Right forelimb (tissue), 1 donor: ENCODE measurements at regions not wholly inside any gene's neighbourhood (a gene's known extent, or its start where the extent isn't known, plus 50 kb on each side); places are given as distances from the start of the nearest gene placed in this dataset.
A peak's percentile ranks its signal among the peaks of the same experiment; 100 is the strongest.
"Not testable (repeated sequence)": the region's sequence is repeated elsewhere in the genome, so short reads cannot be mapped to it uniquely, and the experiment has no call there.

Source experiments
- DNase-seq: peaks from one replicate; pipeline ENCODE4 v3.0.0-alpha.2; 2018

DNA sequence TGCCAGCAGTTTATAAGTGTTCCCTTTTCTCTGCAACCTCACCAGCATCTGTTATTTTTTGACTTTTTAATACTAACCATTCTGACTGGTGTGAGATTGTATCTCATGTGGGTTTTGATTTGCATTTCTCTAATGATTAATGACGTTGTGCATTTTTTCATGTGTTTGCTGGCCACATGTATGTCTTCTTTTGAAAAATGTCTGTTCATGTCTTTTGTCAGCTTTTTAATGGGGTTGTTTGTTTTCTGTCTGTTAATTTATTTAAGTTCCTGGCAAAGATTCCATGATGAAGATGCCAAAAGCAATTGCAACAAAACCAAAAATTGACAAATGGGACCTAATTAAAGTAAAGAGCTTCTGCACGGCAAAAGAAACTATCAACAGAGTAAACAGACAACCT lies 137.2 kb upstream of the JCAD start:
- DNase-seq: not testable (repeated sequence)

DNA sequence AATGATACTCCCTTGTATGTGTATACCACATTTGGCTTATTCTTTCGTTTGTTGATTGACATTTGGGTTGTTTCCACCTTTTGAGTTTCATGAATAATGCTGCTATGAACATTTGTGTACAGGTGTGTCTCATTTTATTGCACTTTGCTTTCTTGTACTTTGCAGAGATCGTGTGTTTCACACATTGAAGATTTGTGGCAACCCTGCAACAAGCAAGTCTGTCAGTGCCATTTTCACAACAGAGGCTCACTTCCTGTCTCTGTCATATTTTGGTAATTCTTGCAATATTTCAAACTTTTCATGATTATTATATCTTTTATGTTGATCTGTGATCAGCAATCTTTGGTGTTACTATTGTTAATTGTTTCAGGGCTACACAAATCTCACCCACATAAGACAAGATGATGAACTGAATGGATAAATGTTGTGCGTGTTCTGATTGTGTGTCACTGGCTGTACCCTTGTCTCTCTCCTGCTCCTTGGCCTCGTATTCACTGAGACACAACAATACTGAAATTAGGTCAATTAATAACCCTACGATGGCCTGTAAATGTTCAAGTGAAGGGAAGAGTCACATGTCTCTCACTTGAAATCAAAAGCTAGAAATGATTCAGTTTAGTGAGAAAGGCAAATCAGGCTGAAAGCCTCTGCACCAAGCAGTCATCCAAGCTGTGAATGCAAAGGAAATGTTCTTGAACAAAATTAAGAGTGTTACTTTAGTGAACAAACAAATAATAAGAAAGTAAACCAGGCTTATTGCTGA lies 133.6 kb upstream of the JCAD start:
- DNase-seq: no peak

DNA sequence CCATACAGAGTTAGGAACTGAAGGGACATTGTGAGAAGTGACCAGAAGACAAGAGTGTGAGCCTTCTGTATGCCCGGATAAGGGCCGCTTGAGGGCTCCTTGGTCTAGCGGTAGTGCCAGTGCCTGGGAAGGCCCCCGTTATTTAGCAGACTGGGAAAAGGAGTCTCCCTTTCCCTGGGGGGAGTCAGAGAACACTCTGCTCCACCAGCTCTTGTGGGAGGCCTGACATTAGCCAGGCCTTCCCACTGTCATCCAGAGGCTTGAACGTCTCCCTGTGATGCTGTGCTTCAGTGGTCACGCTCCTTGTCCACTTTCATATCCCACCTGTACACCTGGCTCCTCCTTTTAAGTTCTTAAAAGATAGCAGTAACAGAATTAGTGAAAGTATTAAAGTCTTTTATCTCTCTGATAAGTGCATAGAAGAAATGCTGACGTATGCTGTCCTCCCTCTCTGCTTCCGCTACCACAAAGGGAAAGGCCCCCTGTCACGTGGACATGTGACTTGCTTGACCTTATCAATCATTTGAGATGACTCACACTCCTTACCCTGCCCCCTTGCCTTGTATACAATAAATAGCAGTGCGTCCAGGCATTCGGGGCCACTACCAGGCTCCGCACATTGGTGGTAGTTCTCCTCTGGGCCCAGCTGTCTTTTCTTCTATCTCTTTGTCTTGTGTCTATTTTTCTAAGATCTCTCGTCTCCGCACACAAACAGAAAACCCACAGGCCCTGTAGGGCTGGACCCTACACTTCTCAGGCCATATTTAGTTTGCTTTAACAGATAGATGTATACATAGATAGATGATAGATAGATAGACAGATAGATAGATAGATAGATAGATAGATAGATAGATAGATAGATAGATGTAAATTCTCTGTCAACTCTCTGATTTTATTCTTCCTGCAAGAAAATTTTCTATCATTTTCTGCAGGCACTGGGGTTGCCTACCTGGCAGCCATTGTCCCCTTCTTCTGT lies 131.5 kb upstream of the JCAD start:
- DNase-seq: no peak

- no peak for DNase-seq
Measured at GRCh38 chr10:30189238-30189580, 129.8 kb upstream of the JCAD start.

DNA sequence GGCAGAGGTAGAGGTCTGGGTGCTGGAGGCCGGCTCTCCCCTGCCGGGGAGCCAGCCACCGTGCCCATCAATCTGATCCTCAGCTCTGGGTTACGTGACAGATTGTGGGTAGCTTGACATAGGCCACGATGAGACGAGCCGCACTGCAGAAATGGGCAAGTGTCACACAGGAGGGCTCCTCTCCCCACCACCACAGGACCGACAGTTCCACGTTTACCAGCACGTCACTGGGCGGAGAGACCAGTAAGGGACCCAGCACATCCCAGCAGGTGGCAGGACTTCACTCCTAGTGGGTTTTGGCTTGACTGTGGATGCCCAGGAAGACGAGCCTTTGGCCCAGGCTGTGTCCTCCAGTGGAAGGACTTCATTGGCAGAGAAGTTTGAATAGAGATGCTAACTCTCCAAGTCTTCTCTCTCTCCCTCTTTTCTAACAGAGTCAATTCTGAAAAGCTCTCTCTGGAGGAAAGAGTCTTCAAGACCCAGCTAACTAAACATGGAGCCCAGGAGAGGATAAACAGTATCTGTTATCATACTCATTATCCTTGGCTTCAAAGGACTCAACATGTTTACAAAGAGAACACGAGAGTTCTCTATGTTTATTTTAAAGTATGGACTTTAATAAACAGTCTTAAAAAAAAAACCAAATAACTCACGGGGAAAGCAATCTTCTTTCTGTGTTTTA lies 129.3 kb upstream of the JCAD start:
- DNase-seq: no peak

DNA sequence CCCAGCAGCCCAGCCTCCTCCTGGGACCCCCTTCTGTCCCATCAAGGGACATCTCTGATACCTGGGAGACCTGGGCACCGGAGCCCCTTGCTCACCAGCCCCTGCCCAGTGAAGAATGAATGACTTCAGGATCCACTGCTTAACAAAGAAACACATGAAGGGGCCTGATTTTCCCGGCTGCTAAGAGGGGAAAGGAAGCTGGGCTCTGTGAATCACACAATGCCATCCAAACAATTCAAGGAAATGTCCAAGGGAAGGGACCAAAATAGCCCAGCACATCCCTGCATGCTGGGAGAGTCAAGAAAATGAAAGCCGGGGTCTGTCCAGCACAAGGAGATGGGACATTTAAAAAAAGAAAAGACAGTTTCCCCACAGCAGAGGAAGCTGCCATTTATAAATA lies 128.7 kb upstream of the JCAD start:
- DNase-seq: no peak

DNA sequence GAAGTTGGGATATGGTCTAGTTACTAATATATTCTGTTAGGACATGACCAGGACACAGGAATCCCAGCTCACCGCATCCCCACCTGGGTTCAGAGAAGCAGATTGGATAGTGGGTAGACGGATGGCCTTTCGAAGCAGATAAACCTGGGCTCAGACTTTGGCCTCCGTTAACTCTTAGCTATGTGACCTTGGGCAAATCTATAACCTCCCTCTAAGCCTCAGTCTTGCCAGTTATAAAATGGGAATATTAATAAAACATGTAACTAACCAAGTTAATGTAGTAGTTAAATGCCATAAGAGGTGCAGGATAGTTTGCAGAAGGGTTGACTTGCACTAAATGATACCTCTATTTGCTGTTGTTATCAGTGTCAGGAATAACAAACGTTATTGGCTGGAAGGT lies 127.6 kb upstream of the JCAD start:
- no peak for DNase-seq

DNA sequence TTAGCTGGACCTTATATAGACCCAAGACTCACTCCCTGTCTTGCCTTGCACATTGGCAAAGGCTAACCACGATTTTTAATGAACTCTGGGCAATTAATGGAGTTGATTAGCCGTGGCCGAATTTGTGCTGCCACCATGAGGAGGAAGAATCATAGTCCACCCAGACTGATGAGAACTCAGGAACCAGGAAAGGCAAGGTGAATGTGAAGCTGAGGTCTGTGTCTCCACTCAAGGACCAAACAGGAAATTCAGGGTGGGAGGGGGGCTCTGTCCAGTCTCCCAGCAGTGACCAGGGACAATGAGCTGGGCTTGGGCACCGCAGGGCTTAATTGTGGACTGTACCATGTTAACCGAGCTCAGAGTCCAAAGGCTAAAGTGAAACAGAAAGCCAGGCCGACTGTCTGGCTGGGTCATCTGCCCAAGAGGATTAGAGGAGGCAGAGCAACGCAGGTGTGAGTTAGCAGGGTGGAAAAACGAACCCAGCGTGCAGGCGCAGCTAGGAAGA lies 127.0 kb upstream of the JCAD start:
- no peak for DNase-seq

DNA sequence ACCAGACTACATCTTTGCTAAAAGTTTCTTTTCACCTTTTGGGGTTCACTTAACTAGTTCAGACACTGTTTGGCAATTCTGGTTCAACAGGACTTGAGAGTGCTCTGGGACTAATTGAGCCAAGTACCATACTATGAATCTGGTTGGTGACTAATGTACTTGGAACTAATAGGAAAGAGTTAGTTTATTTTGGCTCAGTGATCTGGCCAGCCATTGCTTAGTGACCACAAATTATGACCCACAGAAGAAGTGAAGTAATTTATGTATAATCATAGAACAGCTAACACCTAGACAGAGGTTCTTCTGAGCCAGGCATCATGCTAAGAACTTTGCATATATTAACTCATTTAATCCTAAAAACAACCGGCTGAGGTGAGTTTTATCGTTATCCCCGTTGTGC lies 126.5 kb upstream of the JCAD start:
- DNase-seq: no peak

GRCh38 chr10:30185341-30185740 lies 126.0 kb upstream of the JCAD start:
- no peak for DNase-seq

DNA sequence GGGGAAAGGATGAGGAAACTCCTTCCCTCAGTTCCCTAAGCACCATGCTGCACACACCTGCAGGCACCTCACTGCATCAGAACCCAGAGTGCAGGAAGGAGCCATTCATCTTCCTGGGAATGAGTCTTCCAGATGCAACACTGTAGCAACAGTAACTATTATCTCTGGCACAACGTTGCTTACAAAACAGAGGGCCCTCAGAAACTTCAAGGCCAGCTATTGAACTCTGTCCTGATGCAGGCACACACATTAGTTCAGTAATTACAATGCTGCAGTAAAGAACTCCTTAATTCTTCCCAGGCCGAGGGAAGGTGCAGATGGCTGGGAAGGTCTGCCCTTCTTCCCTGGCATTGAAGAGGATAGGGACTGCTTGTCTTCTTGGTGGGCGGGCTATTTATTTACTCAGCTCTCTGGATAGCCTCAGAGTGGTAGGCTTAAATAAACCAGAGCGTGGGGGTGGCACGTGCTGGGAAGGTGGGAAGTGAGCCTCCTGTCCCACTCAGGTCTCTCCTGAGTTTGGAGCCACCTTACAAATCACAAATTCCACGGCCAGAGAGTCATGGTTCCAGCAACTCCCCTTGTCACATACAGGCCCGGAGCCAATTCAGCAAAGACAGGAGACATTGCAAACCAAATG lies 125.1 kb upstream of the JCAD start:
- no peak for DNase-seq

GRCh38 chr10:30183055-30183402 lies 123.6 kb upstream of the JCAD start:
- DNase-seq: no peak

GRCh38 chr10:30182191-30183054 lies 123.0 kb upstream of the JCAD start:
- peak; percentile 84 for DNase-seq

DNA sequence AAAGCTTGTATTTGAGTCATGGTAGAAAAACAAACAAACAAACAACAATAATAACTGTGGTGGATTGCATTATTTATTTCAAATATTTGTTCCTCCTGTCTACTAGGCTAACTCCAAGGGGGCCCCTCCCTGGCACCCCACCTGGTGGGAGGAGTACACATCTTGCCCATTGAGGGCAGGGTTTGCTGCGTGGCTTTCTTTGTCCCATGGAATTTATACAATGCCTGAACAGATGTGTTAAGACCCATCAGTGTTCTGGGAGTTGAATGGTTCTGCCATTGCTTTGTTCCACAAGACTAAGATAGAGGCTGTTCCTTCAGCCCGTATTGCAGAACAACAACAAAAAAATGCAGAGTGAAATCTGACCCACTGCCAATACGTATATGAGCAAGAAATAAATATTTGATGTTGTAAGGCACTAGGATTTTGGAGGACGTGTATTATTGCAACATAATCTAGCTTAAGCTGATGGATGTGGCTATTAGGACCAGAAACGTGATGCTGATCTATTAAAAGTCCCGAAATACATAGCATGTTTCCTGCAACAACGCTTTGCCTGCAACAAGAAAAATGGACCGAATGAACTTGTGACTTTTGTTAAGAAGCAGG lies 119.1 kb upstream of the JCAD start:
- no peak for DNase-seq

- no peak for DNase-seq
Measured at GRCh38 chr10:30176776-30177533, 117.6 kb upstream of the JCAD start.

GRCh38 chr10:30176182-30176581 lies 116.8 kb upstream of the JCAD start:
- no peak for DNase-seq

DNA sequence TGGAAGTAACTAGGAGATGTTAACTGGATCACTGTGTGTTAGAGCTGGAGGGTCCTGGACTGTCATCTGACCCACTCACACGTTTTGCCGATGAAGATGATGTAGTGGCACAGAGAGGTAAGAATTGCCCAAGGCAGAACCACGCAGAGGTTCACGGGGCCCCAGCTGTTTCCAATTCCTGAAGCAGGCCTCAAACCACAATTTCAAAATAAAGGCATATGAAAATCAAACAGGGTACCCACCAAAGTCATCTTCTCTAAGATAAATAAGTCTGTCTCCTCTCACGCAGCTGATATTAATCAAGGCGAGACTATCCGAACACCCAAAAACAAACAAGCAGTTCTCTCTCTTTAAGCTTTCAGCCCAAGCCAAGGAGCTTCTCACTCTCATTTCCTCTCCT lies 113.3 kb upstream of the JCAD start:
- DNase-seq: no peak

DNA sequence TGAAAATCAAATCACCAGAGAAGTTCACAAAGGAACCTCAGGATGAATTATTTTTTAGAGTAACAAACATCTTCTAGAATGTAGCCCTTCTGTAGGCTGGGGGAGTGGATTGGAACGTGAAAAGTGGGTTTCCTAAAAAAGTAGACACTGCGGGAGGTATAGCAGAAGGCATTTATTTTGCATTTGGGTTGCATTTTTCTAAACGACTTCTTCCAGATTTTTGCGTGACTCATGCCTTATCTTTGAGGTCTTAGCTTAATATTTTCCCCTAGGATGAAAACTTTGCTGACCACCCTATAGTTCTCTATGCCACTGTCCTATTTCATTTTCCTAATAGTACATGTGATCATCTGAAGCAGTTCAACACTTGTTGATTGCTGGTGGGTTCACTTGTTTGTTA lies 112.7 kb upstream of the JCAD start:
- no peak for DNase-seq

GRCh38 chr10:30171601-30172000 lies 112.2 kb upstream of the JCAD start:
- DNase-seq: no peak

- no peak for DNase-seq
Measured at GRCh38 chr10:30170814-30171213, 111.4 kb upstream of the JCAD start.

DNA sequence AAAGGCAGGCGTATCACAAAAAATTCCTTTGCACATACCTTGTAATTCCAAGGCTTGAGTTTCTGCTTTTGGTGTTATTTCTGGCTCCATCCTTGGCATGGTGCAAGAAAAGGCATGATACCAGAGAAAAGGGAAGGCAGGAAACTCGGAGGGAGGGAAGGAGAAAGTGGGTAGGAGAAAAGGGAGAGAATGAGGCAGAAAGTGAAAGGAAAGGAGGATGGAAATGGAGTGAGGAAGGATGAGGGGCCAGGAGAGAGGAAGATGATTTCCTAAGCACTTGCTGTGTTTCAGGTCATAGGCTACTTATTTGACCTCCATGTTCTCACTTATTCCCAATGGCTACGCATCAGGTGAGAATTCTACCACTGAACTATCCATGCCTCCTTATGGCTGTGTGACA lies 110.8 kb upstream of the JCAD start:
- no peak for DNase-seq
